Suprapubic skin (tissue), 4 donors: ENCODE measurements at regions not wholly inside any gene's neighbourhood (a gene's known extent, or its start where the extent isn't known, plus 50 kb on each side); places are given as distances from the start of the nearest gene placed in this dataset.

Experiments
- EP300 ChIP-seq: sonication (generic); formaldehyde crosslinking; IDR thresholded peaks from one replicate; pipeline ENCODE4 v1.6.1; 2017; ENCODE audit warnings: antibody characterized with exemption
- POLR2A ChIP-seq, 2 donors: fragments of 450-650 bp; IDR thresholded peaks; one replicate each; pipeline ENCODE4 v1.6.1; 2017; ENCODE audit warnings: antibody characterized with exemption in 2 of 2, mild to moderate bottlenecking in 2 of 2, moderate library complexity in 2 of 2
- POLR2AphosphoS5 ChIP-seq, 3 donors: sonication (generic); formaldehyde crosslinking; IDR thresholded peaks; one replicate each; pipeline ENCODE4 v1.6.1; 2017; ENCODE audit warnings: antibody characterized with exemption in 3 of 3
- TF ChIP-seq, protein P1 (sequence below), 2 donors: fragments of 200-600 bp in 1 of 2; fragments of 450-650 bp in 1 of 2; sonication (generic) in 1 of 2; IDR thresholded peaks; one replicate each; pipeline ENCODE4 v1.5.1; 2016 to 2019; ENCODE audit warnings: antibody characterized with exemption in 2 of 2, mild to moderate bottlenecking in 1 of 2, moderate library complexity in 1 of 2

DNA sequence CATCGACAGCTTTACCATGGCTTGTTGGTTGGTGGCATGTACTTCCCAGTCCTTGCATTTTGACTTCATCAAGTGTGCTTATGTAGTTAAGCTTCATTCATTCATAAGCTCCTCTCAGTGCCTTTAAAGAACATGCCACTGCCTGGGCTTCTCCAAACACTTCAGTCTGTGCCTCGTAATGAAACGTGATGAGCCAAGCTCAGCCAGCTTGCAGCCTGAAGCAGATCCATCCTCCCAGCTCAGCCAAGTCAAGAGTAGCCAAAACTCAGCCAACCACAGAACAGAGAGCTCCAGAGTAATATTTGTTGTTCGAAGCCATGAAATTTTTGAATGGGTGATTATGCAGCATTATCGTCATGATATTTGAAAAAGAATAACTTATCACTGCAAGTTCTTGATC, 989.7 kb downstream of the EFNB2 start:
- TF ChIP-seq POLR2A (IDR thresholded peaks at IDR 0.05), result no peak
- TF ChIP-seq, protein P1, sequence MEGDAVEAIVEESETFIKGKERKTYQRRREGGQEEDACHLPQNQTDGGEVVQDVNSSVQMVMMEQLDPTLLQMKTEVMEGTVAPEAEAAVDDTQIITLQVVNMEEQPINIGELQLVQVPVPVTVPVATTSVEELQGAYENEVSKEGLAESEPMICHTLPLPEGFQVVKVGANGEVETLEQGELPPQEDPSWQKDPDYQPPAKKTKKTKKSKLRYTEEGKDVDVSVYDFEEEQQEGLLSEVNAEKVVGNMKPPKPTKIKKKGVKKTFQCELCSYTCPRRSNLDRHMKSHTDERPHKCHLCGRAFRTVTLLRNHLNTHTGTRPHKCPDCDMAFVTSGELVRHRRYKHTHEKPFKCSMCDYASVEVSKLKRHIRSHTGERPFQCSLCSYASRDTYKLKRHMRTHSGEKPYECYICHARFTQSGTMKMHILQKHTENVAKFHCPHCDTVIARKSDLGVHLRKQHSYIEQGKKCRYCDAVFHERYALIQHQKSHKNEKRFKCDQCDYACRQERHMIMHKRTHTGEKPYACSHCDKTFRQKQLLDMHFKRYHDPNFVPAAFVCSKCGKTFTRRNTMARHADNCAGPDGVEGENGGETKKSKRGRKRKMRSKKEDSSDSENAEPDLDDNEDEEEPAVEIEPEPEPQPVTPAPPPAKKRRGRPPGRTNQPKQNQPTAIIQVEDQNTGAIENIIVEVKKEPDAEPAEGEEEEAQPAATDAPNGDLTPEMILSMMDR (IDR thresholded peaks at IDR 0.05), result no peak
- TF ChIP-seq POLR2AphosphoS5 (IDR thresholded peaks at IDR 0.05), result no peak
- no peak for TF ChIP-seq EP300
